NCI-H345 (cell line): ENCODE measurements at regions not wholly inside any gene's neighbourhood (a gene's known extent, or its start where the extent isn't known, plus 50 kb on each side); places are given as distances from the start of the nearest gene placed in this dataset.
"Not testable (repeated sequence)": the region's sequence is repeated elsewhere in the genome, so short reads cannot be mapped to it uniquely, and the experiment has no call there.

Source experiments
- DNase-seq: peaks from one replicate; lab custom pipeline; 2025; lab: John Stamatoyannopoulos, UW

GRCh38 chr6:79431537-79431933 is 105.7 kb downstream of the LCA5 start:
- no peak for DNase-seq

DNA sequence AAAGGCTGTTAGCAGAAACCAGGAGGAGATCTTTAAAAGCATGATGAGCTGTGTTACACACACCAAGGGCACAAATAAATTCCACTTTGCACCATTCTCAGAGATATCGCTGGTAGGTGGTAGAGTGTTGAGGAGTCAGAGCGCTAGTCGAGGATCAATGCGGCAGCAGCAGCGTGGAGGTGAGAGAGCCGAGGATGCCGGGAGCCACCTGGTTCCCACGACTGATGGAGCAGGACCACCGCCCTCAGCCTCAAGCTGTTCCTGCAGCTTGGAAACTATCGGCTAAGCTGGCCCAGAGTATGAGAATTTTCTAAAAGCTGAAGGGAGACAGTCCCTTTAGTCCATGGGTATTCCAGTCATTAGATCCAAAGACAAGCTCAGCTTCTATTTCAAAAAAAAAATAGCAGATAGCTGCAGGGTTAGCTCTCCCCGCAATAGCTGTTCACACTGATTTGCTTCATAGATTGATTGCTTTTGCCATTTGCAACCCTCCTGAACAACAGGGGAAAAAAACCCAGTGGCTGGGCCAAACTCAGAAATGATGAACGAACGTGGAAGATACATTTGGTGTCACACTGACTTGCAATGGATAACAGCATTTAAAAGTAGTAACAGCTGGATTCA is 106.2 kb downstream of the LCA5 start:
- DNase-seq, result no peak

- no peak for DNase-seq
These were observed 109.5 kb downstream of the LCA5 start for GRCh38 chr6:79427721-79428120.

DNA sequence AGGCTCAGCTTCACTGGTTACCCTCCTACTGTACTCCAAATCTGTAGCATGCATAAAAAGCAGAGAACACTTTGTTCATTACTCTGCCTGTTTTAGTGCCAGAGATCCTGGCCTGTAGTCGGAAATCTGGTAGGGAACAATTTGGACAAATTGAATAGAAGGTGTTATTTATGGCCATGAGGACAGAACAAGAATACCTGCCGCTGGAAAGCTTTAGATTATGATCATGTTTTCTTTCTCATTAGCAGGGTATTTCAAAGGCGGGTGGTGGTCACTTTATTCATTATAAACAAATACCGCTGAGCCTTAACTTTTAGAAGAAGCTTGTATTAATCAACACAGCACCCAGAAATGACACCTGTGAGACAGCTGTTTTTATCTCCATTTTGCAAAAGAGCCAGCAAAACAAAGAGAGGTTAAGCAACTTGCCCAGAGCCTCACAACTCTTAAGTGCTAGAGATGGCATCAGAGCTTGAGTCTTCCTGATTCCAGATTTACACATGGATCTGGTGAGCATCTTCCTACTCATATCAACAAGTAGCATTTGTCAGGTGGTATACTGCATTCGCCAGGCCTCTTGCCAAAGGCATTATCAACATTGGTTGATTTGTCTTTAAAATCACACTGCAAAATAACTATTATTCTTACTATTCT is 110.5 kb downstream of the LCA5 start:
- no peak for DNase-seq

DNA sequence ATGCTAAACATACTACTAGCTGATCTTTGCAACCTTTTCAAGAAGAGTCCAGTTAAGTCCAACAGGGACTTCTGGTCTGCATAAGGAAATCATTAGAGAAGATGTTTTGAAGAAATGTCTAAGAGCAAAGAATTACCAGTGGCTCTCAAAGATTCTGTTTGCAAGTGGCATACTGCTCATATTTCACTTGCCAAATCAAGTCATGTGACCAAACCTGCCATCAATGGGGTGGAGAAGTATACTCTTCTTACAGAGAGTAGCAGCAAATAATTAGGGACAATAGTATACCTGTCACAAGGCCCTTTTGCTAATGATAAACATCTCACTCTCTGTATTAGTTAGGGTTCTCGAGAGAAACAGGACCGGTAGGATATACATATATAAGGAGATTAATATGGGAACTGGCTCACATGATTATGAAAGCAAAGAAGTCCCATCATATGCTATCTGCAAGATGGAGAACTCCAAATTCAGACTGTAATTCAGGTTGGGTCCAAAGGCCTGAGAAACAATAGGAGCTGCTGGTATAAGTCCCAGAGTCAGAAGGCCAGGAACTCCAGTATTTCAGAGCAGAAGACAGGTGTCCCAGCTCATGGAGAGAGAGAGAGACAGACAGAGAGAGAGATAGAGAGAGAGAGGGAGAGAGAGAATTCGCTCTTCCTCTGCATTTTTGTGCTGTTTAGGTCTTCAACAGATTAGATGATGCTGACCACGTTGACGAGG is 111.5 kb downstream of the LCA5 start:
- DNase-seq, result no peak

DNA sequence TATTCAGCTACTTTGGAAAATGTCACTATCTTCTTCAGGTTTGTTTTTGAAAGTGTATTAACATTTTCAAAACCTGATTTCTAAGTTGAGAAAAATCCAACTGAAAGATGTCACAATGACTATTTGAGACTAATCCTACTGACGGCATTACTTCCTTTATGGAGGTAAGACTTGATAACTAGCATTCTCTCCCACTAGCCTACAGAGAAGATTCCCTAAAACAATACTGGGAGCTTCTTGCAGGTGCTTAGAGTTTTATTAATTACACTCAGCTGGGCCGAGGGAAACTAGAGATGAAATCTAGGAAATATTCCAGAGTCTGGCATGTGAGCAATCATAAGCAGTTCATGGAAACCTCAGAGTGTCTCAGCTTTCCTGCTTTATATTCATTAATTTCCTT is 114.0 kb downstream of the LCA5 start:
- no peak for DNase-seq

GRCh38 chr6:79422666-79423065 is 114.6 kb downstream of the LCA5 start:
- no peak for DNase-seq

DNA sequence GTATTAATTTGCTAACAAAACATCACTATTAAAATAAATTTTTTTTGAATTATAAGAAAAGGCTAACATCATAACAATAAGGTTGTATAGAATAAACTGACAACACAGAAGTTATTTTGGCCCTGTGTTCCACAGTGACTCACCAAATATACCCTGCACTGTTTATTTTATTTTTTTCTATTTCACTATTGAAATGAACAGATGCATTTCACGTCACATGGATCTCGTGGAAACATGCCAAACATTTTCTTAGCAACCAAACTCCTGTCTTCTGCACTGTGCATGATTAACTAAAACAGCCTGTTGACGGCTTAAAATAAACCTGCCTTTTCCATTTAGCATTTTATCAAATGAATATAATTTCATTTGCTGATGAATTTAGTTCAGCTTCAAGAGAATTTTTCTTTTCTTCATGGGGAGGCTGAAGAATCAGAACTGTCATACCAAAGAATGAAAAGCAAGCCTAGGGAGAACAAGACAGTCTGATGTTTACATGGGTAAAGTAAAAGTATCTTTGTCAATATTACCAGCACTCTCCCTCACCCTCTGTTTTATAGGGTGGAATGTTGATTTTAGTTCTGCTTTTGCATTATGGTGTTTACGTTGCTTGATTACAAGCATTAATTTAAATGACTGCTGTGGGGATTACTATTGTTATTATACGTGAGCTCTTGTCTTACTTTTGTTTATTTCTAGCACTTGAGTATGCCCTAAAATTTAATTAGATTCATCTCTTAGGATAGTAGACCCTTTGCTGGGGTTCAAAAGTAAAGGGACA is 115.3 kb downstream of the LCA5 start:
- DNase-seq, result peak; percentile 91

DNA sequence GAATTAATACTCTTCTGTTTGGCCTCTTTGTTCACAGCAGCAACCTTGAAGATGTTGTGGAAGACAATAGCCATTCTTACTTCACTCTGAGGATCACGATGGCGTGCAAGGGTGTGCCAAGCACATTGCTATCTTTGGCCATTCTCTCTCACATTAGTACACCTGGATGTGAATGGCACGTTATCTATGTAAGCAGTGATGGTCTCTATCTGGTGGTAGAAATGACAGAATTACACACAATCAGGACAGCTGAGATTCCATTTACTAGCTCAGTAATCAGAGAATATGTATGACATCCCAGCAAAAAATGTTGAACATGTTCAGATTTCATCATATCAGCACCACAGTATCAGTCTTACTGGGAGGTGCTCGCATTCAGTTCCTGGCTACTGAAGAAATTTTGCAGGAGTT is 116.2 kb downstream of the LCA5 start:
- no peak for DNase-seq

DNA sequence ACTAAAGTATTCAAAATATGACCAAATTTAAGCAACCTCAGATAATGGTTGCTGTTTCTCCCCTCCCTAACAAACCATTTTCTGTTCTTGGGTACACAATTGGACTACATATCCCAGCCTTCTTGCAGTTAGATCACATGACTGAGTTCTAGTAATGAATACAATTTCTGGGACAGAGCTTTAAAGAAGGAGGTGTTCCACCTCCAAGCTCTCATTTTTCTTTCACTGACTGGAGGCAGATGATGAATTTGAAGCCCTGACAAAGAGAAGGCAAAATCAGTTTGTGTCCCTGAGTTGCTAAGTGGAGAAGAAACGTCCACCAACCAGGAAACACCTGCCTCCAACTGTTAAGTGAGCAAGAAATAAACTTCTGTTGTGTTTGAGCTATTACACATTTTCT is 117.2 kb downstream of the LCA5 start:
- DNase-seq, result peak; percentile 51

- peak; percentile 53 for DNase-seq
These were observed 120.3 kb downstream of the LCA5 start for GRCh38 chr6:79416931-79417330.

GRCh38 chr6:79413562-79414002 is 123.6 kb downstream of the LCA5 start:
- DNase-seq, result no peak

DNA sequence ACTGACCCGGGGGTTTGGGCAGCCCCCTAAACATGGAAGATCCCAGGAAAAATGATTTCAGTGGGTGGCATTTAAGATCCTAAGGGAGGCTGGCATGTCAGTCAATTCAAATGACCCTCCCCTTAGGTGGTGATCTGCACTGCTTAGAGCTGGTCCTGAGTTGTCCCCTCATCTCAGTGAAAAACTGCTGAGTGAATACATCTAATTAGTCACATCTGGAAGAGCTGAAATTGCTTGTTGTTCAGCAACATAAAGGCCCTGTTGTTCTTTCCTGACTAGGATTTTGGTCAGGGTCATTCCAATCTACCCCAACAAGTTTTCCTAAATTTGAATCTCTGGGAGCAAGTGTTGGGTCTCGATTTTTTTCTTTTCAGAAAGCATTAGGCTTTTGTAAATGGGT is 126.4 kb downstream of the LCA5 start:
- DNase-seq, result no peak

GRCh38 chr6:79408256-79408974 is 128.8 kb downstream of the LCA5 start:
- no peak for DNase-seq

- DNase-seq, result no peak
These were observed 132.6 kb downstream of the LCA5 start for GRCh38 chr6:79404677-79405076.

DNA sequence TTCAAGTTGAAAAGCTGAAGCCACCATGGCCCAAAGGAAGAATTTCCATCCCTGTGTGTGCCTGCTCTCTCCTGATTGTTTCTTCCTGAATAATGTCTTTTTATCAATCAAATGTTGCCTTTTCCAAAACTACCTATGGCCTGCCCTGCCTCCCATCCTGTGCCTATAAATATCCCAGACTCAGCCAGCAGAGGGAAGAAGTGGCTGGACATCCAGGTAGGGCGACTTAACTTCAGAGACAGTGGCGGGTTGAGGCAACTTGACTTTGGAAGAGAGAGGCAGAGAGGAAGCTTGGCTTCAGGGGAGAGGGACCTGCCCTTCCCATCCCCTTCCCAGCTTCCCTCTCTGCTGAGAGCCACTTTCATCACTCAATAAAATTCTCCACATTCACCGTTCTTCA is 133.0 kb downstream of the LCA5 start:
- DNase-seq, result no peak

DNA sequence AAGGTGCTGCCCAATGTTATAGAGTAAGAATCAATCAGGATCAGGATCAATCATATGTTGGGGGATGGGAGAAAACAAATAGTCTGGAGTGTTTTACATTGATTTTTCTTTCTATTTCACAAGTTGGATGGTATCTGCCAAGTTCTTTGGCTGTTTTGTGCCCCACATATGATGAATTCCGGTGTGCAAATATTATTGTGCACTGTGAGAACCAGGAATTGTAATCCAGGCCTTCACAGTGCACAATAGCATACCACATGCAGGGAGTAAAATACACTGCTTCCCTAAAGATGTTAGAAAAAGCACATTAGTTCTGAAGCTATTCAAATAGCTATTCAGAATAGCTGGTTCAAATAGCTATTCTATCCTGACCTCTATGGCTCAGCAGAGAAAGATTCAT is 133.7 kb downstream of the LCA5 start:
- no peak for DNase-seq

GRCh38 chr6:79403086-79403485 is 134.1 kb downstream of the LCA5 start:
- DNase-seq, result no peak

DNA sequence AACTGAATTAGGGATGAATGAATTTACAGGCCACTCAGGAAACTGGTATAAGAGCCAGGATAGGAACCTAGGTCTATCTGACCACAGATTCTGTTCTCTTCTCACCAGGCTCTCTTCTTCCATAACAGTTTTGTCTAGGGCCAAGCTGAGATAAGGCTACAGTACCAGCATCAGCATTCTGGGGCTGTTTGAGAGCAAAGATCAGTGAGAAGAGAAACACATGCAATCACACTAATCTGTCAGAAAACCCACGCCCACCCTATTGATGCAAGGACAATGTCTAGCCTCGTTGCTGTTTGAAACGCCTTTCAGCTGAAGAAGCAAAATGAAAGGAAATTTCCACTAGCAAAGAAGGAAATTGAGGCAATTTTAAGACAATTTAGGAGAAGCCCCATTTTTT is 137.7 kb downstream of the LCA5 start:
- DNase-seq, result no peak

- DNase-seq, result not testable (repeated sequence)
These were observed 138.6 kb downstream of the LCA5 start for GRCh38 chr6:79398617-79399016.

DNA sequence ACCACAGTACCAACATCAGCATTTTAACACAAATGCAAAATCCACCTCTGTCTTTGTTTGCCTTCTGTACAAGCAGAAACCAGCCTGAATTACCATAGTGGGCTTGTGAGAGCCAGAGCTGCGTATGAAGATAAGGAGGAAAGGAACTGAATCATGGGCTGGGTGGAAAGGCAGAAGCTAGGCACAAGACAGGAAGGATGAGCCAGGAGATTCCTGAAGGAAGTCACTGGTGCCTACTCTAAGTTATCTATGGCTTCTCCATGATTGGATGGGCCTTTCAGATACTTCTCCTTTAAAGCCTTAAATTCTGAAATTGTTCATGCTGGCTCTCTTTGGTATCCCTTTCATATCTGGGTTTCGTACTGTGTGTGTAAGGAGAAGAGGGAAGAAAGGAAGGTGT is 140.6 kb downstream of the LCA5 start:
- DNase-seq, result no peak

- DNase-seq, result no peak
These were observed 142.5 kb downstream of the LCA5 start for GRCh38 chr6:79394690-79395089.
